NCI-H2227 (cell line): ENCODE measurements at regions not wholly inside any gene's neighbourhood (a gene's known extent, or its start where the extent isn't known, plus 50 kb on each side); places are given as distances from the start of the nearest gene placed in this dataset.
"Not testable (repeated sequence)": the region's sequence is repeated elsewhere in the genome, so short reads cannot be mapped to it uniquely, and the experiment has no call there.

ENCODE experiments used
- DNase-seq: peaks from one replicate; lab custom pipeline; 2025; ENCODE audit not compliant: unreplicated experiment; lab: John Stamatoyannopoulos, UW

DNA sequence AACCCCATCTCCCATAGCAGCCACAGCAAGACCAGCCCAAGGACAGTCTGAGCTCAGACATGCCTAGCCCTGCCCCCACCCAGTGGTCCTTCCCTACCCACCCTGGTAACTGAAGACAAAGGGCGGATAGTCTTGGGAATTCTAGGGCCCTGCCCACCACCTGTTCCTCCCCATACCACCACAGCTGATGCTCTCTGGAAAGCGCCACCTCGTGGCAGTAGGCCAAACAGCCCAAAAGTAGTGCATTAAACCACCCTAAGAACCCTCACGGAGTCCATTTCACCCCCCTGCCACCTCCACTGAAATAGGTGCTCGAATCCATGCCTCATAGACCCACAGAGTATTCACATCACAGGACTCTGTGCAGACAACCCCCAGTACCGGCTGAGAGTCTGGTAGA is 1021.4 kb downstream of the CDH8 start:
- DNase-seq = no peak

DNA sequence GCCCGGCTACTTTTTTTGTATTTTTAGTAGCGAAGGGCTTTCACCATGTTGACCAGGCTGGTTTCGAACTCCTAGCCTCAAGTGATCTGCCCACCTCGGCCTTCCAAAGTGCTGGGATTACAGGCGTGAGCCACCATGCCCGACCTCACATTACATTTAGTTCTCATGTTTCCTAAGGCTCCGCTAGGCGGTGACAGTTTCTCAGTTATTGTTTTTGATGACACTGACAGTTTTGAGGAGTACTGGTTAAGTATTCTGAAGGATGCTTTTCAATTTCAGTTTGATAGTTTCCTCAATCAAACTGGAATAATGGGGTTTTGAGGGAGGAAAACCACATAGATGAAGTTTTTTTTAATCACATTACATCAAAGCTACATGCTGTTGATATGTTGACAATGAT is 1028.5 kb downstream of the CDH8 start:
- DNase-seq = no peak

- DNase-seq = no peak
Observed at GRCh38 chr16:61005952-61006351, 1030.3 kb downstream of the CDH8 start.

DNA sequence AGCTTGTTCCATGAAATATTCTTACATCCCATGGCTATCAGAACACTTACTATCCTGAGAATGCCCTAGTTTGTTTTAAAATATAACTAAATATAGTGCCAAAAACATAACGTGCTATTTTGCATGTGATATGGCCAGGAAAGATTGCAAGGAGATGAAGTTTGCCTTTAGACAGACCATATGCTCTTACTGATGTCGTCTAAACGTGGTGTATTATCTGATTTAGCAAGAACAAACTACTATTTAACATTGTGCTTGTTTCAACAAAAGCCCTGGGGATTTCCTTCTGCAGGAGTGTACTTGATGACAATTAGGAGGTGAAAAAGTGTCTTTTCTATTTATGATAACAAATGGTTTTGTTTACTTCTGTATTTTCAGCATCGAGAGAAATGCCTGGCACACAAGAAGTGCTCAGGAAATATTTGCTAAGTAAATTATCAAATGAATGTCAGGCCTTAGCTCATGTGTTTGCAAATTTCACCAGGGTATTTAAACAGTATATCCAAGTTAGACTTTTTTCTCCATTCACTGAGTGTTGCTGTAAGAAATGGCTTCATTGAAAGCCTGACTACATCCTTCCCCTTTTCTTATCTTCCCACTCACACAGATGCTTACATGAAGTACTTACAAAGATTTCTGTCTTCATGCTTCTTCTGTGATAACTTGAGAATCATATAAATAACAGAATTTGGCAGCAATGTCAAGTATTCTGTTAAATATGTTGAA is 1033.6 kb downstream of the CDH8 start:
- no peak for DNase-seq

- no peak for DNase-seq
Observed at GRCh38 chr16:60991886-60992285, 1044.4 kb downstream of the CDH8 start.

- DNase-seq = no peak
Observed at GRCh38 chr16:60989592-60989991, 1046.6 kb downstream of the CDH8 start.

- DNase-seq = no peak
Observed at GRCh38 chr16:60979119-60979518, 1057.1 kb downstream of the CDH8 start.

GRCh38 chr16:60949800-60950199 is 1086.4 kb downstream of the CDH8 start:
- no peak for DNase-seq

GRCh38 chr16:60945225-60945624 is 1091.0 kb downstream of the CDH8 start:
- no peak for DNase-seq

- not testable (repeated sequence) for DNase-seq
Observed at GRCh38 chr16:60936189-60936588, 1100.0 kb downstream of the CDH8 start.

DNA sequence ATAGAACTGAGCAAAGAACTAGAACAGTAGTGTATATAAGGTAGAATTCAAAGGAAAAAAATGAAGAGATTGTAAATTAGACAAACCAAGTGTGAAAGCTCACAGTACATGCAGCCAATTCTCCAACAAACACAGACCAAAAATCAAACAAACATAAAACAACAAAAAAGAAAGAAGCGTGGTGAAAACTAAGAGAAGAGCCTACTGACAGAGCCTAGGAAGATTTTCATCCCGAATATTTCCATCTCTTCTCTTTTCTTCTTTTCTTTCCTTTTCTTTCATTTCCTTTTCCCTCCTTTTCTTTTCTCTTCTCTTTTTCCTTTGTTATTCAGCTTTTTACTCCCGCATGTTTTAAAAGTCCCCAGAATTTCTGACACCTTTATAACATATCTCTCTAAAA is 1103.6 kb downstream of the CDH8 start:
- no peak for DNase-seq

- DNase-seq = no peak
Observed at GRCh38 chr16:60930291-60930690, 1105.9 kb downstream of the CDH8 start.

DNA sequence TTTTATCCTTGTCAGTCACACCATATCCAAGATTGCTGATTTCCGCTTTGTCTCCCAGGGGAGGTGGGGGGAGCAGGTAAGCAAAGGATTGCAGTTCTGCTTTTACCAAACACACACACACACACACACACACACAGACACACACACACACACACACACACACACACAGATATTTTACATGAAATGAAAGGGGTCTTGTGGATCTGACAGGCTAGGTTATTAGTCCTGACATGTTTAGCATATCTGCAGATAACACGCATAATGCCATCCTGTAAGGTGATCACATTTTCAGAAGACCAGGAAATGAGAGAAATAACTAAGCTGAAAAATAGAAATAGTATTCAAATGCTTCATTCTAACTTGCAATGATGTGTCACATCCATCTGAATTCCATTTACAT is 1113.3 kb downstream of the CDH8 start:
- DNase-seq = no peak

- DNase-seq = no peak
Observed at GRCh38 chr16:60914334-60914733, 1121.9 kb downstream of the CDH8 start.

DNA sequence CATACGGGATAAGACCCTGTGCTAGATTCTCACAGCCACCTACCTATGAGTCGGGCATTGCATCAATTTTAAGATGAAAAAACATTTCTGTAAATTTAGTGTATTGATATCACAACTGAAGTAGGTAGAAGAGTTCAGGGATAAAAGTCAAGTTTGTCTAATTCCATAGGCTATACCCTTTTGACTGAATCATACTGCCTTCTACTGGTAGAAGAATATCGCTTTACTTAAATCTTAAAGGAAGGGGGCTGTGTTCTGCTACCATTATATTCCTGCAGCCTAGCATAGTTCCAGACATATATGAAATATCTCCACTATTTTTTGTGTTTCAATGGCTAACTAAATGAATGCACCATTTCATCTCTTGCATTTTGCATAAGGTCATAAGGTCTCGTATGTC is 1128.6 kb downstream of the CDH8 start:
- DNase-seq = no peak

DNA sequence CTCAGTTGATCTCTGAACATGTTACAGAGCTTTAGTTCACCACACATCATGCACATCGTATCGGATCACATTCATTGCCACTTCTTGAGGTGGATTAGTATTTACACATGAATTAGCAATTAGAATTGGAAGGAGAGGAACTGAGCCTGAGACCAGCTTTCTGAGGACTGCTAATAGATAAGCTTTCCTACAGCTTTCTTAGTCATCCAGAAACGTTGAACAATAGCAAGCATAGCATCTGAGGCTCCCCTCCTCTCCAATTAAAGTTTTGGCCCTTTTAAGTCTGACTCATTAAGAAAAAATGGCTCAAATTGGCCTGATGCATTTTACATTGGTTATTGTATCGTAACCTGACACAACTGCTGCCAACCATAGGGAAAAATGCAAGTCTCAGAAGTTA is 1130.4 kb downstream of the CDH8 start:
- no peak for DNase-seq

DNA sequence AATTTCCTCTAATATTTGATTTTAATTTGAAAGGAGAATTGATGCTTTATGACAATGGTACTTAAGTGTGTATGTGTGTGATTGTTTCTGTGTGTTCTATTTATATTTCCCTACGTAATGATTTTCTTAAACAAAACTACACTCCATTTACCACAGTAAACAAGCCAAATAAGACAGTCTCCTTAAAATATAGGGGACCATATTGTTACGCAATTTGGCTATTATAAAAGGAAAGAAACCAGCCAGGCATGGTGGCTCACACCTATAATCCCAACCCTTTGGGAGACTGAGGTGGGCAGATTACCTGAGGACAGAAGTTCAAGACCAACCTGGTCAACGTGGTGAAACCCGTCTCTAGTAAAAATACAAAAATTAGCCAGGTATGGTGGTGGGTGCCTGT is 1134.1 kb downstream of the CDH8 start:
- no peak for DNase-seq

- no peak for DNase-seq
Observed at GRCh38 chr16:60882816-60883215, 1153.4 kb downstream of the CDH8 start.

DNA sequence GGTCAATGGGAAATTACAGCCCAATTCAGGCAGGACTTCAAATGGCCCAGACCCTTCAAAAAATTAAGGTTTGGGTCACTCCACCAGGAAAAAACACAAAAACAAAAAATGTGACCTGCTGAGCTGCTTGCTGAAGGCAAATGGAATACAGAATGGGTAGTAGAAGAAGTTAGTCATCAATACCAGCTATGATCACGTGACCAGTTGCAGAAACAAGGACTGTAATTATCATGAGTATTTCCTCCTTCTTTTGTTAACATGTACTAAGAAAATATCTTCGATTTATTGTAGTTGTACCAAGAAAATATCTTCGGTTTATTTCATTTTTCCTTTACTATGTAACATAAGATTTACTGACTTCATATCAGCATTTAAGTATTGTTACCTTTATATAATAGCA is 1183.6 kb downstream of the CDH8 start:
- DNase-seq = no peak

- DNase-seq = no peak
Observed at GRCh38 chr16:60821661-60822060, 1214.6 kb downstream of the CDH8 start.

GRCh38 chr16:60820361-60820760 is 1215.9 kb downstream of the CDH8 start:
- DNase-seq = no peak

DNA sequence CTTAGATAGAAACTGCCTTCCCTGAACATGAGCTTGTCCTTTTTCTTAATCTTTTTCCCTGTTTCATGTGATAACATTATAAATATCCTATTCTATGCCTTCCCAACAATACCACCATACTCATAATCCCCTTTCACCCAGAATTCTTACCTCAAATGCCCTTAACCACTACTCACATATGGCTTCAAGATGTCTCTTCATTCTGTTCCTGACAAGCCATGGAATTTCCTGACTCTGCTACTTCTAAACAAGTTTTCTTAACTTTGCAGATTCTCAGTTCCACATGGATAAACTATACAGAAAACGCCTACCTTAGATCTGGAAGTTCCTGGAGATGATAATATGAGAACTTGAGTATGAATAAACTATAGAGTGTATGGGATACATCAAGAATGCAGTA is 1217.8 kb downstream of the CDH8 start:
- DNase-seq = no peak

DNA sequence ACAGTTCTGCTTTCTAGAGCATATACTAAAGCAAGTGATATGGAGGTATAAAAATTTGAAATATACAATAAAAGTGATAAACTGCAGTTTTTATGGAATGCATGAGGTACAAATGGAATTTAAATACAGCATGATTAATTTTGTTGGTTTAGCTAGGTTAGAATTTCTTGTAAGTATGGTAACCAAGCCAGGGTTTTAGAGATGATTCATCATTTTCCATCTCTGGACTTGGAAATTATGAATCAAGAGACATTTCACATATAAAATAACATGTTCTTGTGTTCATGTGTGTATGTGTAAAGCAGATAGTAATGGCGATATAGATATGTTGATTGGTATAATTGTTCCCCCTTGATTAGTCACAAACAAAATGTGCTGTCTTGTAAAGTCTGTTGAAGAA is 1219.8 kb downstream of the CDH8 start:
- no peak for DNase-seq
